Body of pancreas (tissue), 4 donors: ENCODE measurements at regions not wholly inside any gene's neighbourhood (a gene's known extent, or its start where the extent isn't known, plus 50 kb on each side); places are given as distances from the start of the nearest gene placed in this dataset.

Source experiments
- ATAC-seq: fragments of 150-250 bp; one replicate; pipeline ENCODE4 v1.9.1; 2016
- DNase-seq, 4 donors: peaks; one replicate each; pipeline ENCODE4 v3.0.0-alpha.2; 2019
- H3K27ac ChIP-seq, 4 donors: fragments of 200-600 bp; sonication (generic); 1 replicate in 3 of 4; 2 replicates in 1 of 4; pipeline versions ENCODE4 v1.5.1 to v1.6.1; 2016 to 2019; ENCODE audit warnings: mild to moderate bottlenecking in 1 of 4, mixed read lengths in 1 of 4, moderate library complexity in 1 of 4
- H3K27me3 ChIP-seq, 2 donors: fragments of 200-600 bp; sonication (generic); one replicate each; pipeline ENCODE4 v1.6.0; 2016; ENCODE audit warnings: mild to moderate bottlenecking in 1 of 2
- H3K36me3 ChIP-seq, 2 donors: fragments of 200-600 bp; sonication (generic); replicated peaks in 1 of 2; 2 replicates each; pipeline ENCODE4 v1.5.1; 2016; ENCODE audit warnings: low read depth in 2 of 2; ENCODE audit not compliant: insufficient read depth in 1 of 2
- H3K4me1 ChIP-seq: fragments of 200-600 bp; sonication (generic); one replicate; pipeline ENCODE4 v1.6.0; 2016
- H3K4me3 ChIP-seq, 2 donors: fragments of 200-600 bp; sonication (generic); 1 replicate in 1 of 2; 2 replicates in 1 of 2; pipeline ENCODE4 v1.5.1; 2016 to 2019
- H3K9me3 ChIP-seq, 3 donors: fragments of 200-600 bp; sonication (generic); 1 replicate in 2 of 3; 2 replicates in 1 of 3; pipeline ENCODE4 v1.5.1; 2016
- POLR2A ChIP-seq, 3 donors: fragments of 450-650 bp; IDR thresholded peaks; one replicate each; pipeline ENCODE4 v1.6.1; 2016; ENCODE audit warnings: antibody characterized with exemption in 3 of 3, mild to moderate bottlenecking in 2 of 3
- WGBS, 2 donors: methylation state at CpG; one replicate each; pipeline ENCODE4 v1.1.5; 2017; 5-methylcytosine and 5-hydroxymethylcytosine counted together
- intact Hi-C: fragments of 100-400 bp; cut with DNase I; formaldehyde crosslinking; loops from one replicate; pipeline ENCODE4 v1.15.1; 2023
- TF ChIP-seq, protein P1 (sequence below), 7 experiments: fragments of 450-650 bp in 4 of 7; fragments of 200-600 bp in 3 of 7; sonication (generic) in 3 of 7; IDR thresholded peaks; one replicate each; pipeline ENCODE4 v1.5.1; 2016 to 2019; ENCODE audit warnings: antibody characterized with exemption in 7 of 7

DNA sequence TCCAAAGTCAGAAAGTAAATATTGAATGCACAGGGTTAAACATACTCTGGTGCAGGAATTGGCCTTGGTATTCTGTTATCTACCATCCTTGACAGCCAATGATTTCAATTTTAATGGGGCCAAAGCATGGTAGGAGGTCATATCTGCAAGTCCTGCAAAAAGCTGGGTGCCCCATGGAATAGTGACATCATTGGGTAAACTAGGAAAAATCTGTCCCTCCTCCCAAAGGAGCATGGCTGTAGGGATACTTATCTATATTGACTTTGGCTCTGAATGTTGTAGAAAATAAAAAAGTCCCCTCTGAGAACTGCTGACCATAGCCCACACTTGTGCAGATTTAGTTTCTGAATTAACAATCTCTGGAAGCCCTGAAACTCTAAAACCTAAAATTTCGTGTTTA is 403.2 kb upstream of the SEL1L start:
- peaks cover 10% of the 10 kb centered on the region for H3K4me1 ChIP-seq
- no peak for TF ChIP-seq POLR2A (IDR thresholded peaks at IDR 0.05)
- TF ChIP-seq, protein P1, sequence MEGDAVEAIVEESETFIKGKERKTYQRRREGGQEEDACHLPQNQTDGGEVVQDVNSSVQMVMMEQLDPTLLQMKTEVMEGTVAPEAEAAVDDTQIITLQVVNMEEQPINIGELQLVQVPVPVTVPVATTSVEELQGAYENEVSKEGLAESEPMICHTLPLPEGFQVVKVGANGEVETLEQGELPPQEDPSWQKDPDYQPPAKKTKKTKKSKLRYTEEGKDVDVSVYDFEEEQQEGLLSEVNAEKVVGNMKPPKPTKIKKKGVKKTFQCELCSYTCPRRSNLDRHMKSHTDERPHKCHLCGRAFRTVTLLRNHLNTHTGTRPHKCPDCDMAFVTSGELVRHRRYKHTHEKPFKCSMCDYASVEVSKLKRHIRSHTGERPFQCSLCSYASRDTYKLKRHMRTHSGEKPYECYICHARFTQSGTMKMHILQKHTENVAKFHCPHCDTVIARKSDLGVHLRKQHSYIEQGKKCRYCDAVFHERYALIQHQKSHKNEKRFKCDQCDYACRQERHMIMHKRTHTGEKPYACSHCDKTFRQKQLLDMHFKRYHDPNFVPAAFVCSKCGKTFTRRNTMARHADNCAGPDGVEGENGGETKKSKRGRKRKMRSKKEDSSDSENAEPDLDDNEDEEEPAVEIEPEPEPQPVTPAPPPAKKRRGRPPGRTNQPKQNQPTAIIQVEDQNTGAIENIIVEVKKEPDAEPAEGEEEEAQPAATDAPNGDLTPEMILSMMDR (IDR thresholded peaks at IDR 0.05), result no peak
- WGBS, 2 donors, result 45 to 50% methylated on average over 1 of the region's 1 CpG
- ATAC-seq (peak; percentile 90), DNase-seq (peak in 2 of 4 donors; percentile 29 to 32)
- intact Hi-C loops, result no loop called here
- no peaks in the 10 kb centered on the region for H3K9me3 ChIP-seq
- H3K27me3 ChIP-seq, result no peaks in the 10 kb centered on the region
- H3K4me3 ChIP-seq, result no peak overlapping the region
- no peak overlapping the region for H3K27ac ChIP-seq
- H3K36me3 ChIP-seq, result no peaks in the 10 kb centered on the region

- no peak for ATAC-seq
- intact Hi-C loops, result no loop called here
These were observed 404.7 kb upstream of the SEL1L start for GRCh38 chr14:81938341-81938740.

GRCh38 chr14:81940651-81941050 is 407.0 kb upstream of the SEL1L start:
- no peak for TF ChIP-seq POLR2A (IDR thresholded peaks at IDR 0.05)
- TF ChIP-seq, protein P1 (IDR thresholded peaks at IDR 0.05), result no peak
- Histone ChIP-seq H3K36me3 (no peaks in the 10 kb centered on the region), H3K9me3 (no peaks in the 10 kb centered on the region), H3K4me1 (peaks cover 10% of the 10 kb centered on the region), H3K27me3 (no peaks in the 10 kb centered on the region), H3K4me3 (no peak overlapping the region), H3K27ac (no peak overlapping the region)
- DNase-seq (no peak), ATAC-seq (no peak)
- intact Hi-C loops, result no loop called here
- WGBS, 2 donors, result 41 to 67% methylated on average over 1 of the region's 1 CpG

More at GRCh38 chr14:81938341-81938740, 404.7 kb upstream of the SEL1L start:
- no peak overlapping the region for H3K4me3 ChIP-seq
- 77 to 87% methylated on average over 3 of the region's 3 CpGs for WGBS, 2 donors
- no peak for TF ChIP-seq POLR2A (IDR thresholded peaks at IDR 0.05)
- no peaks in the 10 kb centered on the region for H3K36me3 ChIP-seq
- DNase-seq, result no peak
- no peaks in the 10 kb centered on the region for H3K27me3 ChIP-seq
- H3K27ac ChIP-seq, result no peak overlapping the region
- H3K9me3 ChIP-seq, result no peaks in the 10 kb centered on the region
- H3K4me1 ChIP-seq, result peaks cover 10% of the 10 kb centered on the region

DNA sequence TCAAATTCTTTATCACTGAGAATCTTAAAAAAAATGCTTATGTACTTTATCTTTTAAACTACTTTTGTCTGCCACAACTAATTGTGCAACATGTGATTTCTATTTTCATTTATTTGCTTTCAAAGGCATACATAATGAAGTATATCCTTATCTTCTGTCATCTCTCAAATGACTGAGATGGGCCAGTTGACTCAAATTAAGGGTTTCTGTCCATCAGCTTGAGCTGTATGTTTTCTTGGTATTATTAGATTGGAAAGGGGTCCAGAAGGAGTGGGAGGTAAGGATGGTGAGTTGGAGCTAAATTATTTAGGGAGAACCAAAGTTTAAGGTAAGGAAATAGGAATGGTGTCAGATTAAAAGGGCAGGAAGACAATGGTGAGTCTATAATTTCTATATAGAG is 408.4 kb upstream of the SEL1L start:
- intact Hi-C loops, result no loop called here
- Histone ChIP-seq H3K4me1 (peaks cover under 1% of the 10 kb centered on the region), H3K36me3 (no peaks in the 10 kb centered on the region), H3K9me3 (no peaks in the 10 kb centered on the region), H3K27me3 (no peaks in the 10 kb centered on the region), H3K4me3 (no peak overlapping the region), H3K27ac (no peak overlapping the region)
- ATAC-seq, result no peak
- TF ChIP-seq POLR2A (IDR thresholded peaks at IDR 0.05), result no peak
- TF ChIP-seq, protein P1 (IDR thresholded peaks at IDR 0.05), result no peak
- DNase-seq, result no peak

GRCh38 chr14:81946375-81946774 is 412.7 kb upstream of the SEL1L start:
- H3K4me3 ChIP-seq, result no peak overlapping the region
- intact Hi-C loops, result no loop called here
- H3K27ac ChIP-seq, result no peak overlapping the region
- H3K9me3 ChIP-seq, result no peaks in the 10 kb centered on the region
- H3K36me3 ChIP-seq, result no peaks in the 10 kb centered on the region
- H3K27me3 ChIP-seq, result no peaks in the 10 kb centered on the region
- WGBS, 2 donors, result 71 to 85% methylated on average over 3 of the region's 3 CpGs
- DNase-seq (no peak), ATAC-seq (no peak)
- TF ChIP-seq POLR2A (IDR thresholded peaks at IDR 0.05), result no peak
- TF ChIP-seq, protein P1 (IDR thresholded peaks at IDR 0.05), result no peak
- H3K4me1 ChIP-seq, result no peaks in the 10 kb centered on the region
